GM19328 (cell line): ENCODE measurements at regions not wholly inside any gene's neighbourhood (a gene's known extent, or its start where the extent isn't known, plus 50 kb on each side); places are given as distances from the start of the nearest gene placed in this dataset.
A peak's percentile ranks its signal among the peaks of the same experiment; 100 is the strongest.

Experiments used
- ATAC-seq: cut with Tn5 transposase; IDR thresholded peaks from one replicate; pipeline ENCODE4 v1.9.1; 2021; ENCODE audit warnings: mild to moderate bottlenecking, moderate library complexity; ENCODE audit not compliant: unreplicated experiment

DNA sequence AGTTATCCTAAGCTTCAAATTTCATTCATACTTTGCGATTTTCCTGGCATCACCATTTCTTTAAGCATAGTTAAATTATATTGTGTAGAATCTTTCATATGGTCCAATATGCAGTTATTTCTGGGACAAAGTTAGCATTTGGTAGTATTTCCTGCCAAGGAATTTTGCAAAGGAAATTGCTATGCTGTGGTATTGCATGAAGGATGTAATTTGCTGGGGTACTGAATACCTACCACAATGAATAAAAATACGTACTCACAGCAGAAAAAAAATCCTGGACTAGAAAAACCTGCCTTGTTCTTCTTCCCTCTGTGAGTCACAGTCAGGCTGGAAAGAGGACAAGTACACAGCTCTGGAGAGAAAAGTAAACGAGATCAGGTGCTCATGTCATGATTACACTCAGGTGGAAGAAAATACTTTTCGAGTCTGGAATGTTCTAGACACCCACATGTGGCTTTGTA lies 241.2 kb downstream of the PTBP2 start:
- ATAC-seq: no peak

DNA sequence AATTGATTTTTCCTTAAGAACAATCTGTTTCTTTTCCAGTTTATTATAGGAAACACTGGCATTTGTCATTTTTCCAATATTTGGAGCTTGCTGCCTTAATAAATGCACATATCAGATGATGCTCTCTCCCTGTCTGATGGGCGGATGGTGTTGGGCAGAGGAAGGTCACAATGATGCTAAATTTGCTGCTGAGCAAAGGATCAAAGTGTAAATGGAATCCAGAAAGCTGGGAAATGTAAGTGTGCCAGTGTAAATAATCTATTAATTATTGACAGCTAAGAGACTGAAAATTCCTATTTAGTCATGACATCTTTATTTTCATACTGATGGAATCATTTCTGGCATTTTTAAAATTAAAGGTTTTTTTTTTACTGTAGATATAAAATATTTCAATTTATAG lies 243.2 kb downstream of the PTBP2 start:
- ATAC-seq: no peak

DNA sequence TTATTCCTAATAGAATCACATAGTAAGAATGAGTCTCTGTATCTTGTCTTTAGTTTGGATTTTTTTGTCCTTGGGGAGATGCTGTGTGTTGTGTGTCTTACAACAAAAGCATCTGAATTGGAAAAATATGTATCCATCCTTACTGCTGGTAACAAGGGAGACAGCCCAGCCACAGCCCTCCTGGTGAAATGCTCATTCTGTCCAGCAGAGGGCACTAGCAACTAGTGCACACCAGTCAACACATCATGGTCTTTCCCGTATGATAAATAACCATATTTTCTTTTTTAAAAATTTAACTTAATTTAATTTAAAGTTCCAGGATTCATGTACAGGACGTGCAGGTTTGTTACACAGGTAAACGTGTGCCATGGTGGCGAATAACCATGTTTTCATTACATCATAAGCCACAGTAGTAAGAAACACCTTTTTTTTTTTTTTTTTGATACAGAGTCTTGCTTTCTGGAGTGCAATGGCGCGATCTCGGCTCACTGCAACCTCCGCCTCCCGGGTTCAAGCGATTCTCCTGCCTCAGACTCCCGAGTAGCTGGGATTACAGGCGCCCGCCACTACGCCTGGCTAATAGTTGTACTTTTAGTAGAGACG lies 245.1 kb downstream of the PTBP2 start:
- peak; percentile 74 for ATAC-seq

DNA sequence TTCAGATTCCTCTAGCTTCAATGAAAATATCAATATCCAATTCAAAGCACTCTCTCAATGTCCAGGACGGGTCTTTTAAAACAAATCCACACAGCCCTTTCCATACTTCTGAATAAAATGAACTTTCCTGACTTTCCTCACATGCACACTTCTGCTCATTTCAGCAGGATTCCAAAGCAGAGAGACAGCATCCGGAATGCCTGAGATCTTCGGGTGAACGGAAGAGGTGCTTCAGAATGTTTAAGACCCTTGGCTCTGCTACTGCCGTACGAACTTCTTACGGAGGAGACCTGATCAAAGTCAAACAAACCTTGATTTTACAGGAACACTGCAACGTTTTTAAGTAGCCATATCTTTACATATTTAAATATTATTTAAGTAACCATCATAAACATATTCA lies 245.7 kb downstream of the PTBP2 start:
- ATAC-seq: no peak

DNA sequence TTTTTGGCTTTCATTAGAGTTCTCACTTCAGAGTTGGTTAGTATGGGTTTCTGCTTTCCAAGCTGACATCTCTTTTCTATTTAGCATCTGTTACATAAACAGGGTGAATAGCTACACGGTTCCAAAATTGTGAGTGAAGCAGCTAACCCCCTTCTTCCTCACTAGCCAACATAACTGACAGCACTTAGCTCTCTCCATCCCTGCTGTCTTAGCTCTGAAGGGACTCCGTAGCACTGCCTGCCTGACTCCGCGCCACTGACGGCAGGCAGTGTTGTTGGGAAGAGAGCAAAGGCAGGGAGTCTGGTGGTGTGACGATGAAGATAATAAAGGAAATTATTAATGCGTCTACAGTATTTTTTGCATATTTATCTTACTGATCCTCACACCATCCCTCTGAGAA lies 247.0 kb downstream of the PTBP2 start:
- no peak for ATAC-seq

DNA sequence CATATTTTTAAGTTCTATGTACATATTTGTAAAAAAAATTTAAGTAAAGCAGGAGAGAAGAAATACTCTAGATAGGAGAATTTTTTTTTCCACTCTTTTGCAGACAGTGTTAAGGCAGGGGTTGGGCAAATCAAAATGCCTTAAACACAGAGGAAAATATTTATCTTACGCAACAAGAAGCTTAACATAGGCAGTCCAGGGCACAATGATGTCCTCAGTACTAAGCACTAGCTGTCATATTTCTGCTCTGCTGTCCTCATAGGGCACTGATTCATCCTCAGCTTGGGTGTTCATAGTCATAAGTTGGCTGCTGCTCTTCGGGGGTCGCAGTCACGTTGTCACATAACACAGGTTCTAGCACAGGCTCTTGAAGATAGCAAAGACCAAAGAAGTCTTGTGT lies 247.4 kb downstream of the PTBP2 start:
- no peak for ATAC-seq

DNA sequence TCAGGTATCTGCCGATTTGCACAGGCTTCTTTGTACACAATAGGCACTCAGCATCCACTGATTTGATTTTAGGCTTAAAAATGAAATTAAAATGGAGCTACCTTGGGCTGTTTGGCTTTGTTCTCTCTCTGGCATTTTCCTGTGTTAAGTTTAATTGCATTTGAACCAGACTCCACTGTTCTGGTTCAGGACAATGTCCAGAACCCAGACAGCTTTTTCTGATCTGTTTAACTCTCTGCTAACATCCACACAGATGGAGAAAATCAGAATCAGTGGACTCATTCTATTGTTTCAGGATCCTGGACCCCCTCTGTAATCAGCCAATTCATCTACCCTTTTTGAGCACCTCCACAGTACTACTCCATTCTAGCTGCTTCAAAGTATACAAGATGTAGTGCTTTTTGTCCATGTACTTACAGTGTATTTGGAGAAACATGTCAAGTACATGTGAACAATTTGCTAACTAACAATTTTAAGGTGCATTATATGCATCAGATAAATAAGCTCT lies 248.1 kb downstream of the PTBP2 start:
- ATAC-seq: no peak

DNA sequence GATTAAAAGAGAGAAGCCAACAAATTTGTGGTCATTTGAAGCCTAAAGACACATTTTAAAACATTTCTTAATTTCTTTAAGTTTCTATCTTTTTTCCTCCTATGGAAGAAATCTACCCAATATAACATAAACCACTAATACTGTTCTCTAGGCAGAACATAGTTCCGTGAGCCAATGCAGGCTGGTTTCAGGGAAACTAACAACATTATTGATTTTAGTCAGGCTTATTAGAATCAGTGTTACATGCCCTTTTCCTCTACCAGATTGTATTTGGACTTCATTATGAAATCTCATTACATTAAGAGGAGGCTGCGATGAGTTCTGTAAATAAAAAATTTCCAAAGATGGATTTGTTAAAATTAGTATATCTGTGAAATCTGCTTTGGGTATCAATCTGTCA lies 249.9 kb downstream of the PTBP2 start:
- no peak for ATAC-seq

DNA sequence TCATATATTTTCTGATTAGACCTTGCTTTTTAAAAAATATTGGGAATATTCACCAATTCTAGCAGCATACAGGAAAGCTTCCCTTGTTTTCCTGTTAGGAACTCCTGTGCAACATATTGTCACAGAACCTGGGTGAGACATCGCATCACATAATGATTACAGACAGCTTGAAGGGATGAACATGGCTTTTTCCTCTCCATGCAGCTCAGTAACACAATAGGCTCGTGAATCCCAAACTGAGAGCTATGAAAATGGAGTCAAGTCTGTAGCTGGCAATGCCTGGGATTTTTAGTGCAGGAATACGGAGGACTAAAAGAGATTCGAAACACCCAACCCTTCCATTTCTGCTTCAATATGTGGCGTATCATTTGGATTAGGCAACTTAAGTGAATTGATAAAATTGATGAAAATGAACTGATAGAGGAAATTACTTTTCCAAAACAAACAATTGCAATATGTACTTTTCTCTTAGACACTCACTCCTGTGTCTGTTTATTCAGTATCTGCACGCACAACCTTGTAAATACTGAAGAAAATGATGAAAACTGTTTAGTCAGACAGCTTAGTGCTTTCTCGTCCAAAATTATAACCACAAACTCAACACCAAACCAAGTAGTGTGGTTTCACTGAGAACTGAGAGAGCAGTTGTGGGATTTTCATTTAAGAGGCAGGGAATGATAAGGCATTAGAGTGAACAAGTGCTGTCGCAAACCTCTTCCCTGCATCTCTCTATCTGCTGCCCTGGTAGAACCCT lies 250.4 kb downstream of the PTBP2 start:
- no peak for ATAC-seq

DNA sequence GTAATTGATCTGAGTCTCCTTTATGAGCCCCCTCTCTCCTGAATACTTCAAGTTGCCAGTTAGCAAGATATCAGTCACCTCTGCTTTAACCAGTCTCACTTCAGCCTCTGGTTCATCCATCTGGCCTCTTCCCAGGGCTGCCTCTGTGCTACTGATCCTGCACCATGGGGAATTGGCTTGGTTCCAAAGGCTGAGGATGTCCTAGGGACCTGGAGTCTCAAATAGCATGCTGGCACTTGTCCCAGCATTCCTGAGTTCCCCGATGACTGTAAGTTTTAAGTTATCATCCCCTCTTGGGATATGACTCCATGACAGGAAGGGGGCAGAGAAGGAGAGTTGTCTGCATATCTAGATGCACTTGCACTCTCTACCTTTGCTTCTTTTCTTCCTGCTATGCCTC lies 252.0 kb downstream of the PTBP2 start:
- no peak for ATAC-seq

DNA sequence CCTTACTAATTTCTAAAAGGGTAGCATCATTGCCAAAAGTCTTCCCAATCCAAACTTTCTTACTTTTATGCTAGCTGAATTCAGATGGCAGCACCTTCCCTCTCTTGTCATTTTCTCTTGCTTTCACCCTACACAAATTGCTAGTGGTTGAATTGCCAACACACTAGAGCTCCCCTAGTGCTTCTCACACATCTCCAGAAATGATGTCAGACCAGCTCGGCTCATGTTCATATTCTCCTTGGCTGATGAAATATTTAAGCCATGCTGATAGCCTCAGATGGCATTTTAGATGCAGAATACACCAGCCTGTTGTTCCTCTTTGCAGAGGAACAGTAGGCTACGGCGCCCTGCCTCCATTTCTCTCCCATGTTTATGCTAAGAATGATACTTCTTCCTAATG lies 256.9 kb downstream of the PTBP2 start:
- no peak for ATAC-seq

DNA sequence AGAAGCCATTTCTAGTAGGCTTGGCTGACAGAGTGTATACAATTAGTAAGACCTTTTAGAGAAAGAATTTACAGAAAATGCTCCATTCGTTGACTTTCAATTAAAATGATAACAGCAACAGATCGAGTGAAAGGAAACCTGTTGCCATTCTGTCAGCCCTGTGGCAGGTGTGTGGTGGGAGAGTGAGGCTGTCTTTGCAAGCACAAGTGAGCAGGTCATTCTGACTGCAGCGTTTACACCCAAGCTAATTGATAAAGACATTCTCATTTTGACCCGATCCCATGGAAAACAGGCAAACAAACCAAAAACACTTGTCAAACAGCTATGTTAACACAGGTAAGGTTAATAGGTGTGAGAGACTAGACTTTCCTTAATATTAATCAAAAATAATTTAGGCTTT lies 257.3 kb downstream of the PTBP2 start:
- no peak for ATAC-seq

DNA sequence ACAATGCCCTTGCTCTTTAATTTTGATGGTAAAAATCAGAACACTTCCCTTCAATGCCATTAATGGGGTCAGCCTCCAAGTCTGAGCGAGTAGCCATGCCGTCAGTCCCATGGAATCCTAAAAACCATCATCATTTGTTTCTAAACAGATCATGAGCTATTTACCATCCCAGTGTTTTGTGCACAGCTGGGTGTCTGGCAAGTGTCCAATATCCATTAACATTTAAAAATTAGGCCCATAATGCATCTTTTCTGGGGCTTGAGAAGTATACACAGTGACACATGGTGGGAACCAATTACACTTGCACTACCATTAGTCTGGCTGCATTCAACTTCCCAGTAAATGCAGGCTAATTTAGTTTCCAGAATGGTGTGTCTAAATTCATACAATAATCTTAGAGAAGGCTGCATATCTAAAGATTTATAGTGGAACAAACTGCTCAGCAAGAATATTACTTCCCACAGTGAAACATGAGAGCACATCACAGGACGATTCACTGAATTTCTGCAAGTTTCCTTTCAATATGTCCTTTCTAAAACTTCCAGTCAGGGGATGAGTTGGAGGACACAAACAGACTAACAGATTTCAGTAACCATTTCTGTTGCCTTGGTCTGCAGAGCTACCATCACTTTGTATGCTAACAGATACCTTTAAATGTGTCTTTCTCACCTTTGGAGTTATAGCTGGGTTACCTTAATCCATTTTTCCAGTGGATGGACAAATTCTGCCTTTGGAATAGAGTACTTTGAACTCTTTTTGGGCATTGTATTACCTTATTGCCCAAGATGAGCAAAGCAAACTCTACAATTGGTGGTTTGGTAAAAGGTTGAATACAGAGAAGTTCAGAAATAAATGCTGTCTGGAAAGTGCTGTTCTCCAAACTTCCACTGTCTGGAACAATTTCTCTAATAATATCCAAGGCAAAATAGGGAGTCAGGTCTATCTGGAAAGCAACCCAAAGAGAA lies 258.0 kb downstream of the PTBP2 start:
- ATAC-seq: no peak

DNA sequence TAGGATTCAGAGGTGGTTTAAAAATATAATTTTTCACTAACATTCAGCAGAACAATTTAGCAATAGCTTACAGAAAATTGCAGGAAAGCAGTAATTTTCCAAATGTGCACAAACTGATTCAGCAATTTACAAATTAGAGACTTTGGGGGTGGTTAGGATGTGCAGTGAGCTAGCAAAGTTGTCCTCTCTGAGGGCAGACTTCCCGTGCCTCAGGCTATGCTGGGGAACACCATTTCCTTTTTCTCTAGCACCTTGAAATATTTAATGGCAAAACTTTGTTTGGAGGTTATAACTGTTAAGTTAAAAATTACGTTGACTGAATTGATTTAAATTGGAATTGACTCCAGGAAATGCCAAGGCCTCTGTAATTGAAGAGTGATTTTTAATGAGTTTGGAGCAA lies 258.9 kb downstream of the PTBP2 start:
- no peak for ATAC-seq

DNA sequence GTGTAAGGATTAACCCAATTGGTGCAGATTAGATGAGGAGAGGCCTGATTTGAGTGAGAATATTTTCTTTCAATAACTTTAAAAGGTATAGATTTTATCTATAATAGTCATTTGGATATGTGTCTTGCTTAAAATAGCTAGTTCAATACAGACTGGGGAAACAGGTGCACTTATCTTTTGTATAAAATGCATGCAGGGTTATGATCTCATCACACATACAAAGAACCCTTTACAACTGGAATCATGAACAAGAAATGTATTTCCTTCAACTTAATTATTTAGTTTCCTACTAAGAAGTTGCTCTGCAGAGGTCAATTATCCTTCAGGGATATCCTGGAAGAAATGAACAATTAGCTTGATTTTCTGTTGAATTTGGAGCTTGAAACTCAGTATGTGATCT lies 259.6 kb downstream of the PTBP2 start:
- no peak for ATAC-seq

DNA sequence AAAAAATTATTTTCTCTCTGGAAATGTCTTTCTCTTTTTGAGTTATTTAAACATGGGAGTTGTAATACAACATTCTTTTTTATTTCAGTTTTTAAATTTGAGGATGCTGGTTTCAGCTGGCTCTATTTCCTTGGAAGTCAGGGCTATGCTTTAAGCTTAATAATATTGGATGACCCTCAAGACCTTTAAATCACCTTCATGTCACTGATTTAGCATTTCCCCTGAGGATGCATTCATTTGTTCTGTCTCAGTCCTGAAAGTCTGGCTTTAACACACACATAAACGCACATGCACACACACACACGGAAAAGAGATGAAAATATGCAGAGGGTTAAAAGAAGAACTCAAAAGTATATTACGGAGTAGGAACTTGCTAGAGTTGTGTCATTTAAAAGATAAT lies 260.5 kb downstream of the PTBP2 start:
- ATAC-seq: no peak

DNA sequence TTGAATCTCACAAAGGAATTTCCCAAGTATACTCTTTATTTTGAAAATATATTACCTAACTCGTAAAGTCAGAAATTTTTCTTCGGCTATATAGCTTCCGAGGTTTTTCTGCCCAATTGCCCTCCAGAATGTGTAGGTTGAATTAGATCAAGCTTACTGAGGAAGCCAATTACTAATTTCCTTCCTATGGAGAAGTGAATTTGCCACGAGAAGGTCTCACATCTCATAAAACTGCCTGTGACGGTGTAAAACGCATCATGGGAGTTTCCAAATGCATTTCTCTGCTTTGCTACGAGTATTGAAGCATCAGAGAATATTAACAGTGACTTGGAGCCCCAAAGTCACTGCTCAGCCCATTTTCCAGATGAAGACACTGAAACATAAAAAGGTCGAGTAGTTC lies 262.3 kb downstream of the PTBP2 start:
- ATAC-seq: no peak

DNA sequence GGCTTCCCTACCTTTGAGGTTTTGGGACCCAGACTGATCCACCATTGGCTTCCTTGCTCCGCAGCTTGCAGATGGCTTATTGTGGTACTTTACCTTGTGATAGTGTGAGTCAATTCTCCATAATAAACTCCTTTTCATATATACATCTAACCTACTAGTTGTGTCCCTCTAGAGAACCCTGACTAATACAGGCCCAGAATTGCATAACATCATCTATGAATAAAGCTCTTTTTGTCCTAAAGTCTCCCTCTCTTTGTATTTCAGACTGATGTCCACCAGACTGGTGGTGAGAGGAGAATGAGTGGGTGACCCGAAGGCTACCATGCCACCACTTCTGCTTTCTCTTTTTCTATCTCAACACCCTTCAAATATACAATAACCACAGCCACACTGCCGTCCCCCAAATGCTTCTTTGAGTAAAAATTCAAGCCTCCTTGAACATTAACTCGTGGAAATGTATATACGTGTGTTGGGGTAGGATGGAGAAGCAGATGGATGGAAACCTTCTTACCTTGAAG lies 265.7 kb downstream of the PTBP2 start:
- ATAC-seq: no peak

DNA sequence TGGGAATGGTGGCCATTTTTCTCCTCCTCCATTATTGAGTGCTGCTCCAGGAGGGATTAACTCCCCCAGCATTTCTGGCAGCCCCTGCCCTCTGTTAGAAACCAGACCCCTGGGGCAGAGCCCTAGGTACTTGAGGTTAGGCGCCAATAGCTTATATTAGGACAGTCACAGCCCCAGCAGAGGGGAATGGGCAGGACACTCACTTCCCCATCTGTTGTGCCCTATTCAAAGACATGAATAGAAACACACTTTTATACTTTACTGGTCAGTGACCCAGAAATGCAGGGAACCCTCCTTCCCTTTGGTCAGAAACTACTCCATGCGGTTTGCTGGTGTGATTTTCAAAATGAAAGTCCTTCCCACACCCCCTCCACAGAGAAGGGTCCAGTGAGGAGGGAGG lies 267.7 kb downstream of the PTBP2 start:
- ATAC-seq: no peak

DNA sequence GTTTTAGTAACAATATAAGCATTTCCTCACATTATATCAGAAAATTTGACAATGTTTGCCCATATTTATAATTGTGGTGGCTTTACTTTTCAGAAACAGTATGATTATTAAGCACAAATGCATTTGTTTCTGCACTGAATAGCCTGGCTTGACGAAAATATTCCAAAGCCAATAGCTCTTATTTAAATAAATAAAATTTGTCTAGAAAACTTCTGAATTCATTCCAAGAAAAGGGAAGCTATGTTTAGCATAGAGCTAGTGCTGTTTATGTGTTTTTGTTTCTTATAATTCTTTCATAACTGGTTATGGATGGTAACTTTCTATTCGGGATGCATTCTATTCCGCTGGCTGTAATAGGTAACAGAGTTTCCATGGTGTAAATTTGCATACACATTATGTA lies 268.6 kb downstream of the PTBP2 start:
- ATAC-seq: no peak

DNA sequence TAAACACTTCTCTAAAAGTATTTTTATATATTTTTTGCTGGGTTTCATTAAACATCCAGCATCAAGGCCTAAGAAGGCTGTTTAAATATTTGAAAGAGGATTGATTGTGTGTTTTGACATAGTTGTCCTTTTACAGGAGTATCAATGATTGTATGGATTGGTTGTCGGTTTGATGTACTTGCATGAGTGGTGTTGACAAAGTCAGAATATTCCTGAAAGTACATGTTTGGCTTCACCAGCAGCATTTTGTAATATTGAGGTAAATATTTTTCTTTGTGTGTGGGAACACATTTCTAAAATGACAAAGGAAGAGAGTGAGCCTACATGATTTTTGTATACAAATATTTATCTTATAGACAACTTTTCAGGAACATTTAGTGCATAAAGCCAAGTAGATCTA lies 269.7 kb downstream of the PTBP2 start:
- no peak for ATAC-seq
